ENCODE measurements at regions not wholly inside any gene's neighbourhood (a gene's known extent, or its start where the extent isn't known, plus 50 kb on each side); places are given as distances from the start of the nearest gene placed in this dataset.

- DNase-seq (ENCODE audit: low read depth): no peak
- TF ChIP-seq CTCF (conservative IDR thresholded peaks at IDR 0.05; ENCODE audit: low read length): no peak
- H3K4me3 ChIP-seq (ENCODE audit: low read length): no peak overlapping the region
Measured at GRCh38 chr10:91137822-91138221, 82.6 kb upstream of the PCGF5 start.

- DNase-seq (ENCODE audit: low read depth): no peak
- no peak for TF ChIP-seq CTCF (conservative IDR thresholded peaks at IDR 0.05; ENCODE audit: low read length)
- H3K4me3 ChIP-seq (ENCODE audit: low read length): no peak overlapping the region
Measured at GRCh38 chr10:91140995-91141549, 79.4 kb upstream of the PCGF5 start.

- no peak overlapping the region for H3K4me3 ChIP-seq (ENCODE audit: low read length)
- DNase-seq (ENCODE audit: low read depth): peak; percentile 12
- TF ChIP-seq CTCF (conservative IDR thresholded peaks at IDR 0.05; ENCODE audit: low read length): no peak
Measured at GRCh38 chr10:91144961-91145360, 75.5 kb upstream of the PCGF5 start.

GRCh38 chr10:91146146-91146545 lies 74.3 kb upstream of the PCGF5 start:
- peak; percentile 47 for DNase-seq (ENCODE audit: low read depth)
- no peak for TF ChIP-seq CTCF (conservative IDR thresholded peaks at IDR 0.05; ENCODE audit: low read length)
- no peak overlapping the region for H3K4me3 ChIP-seq (ENCODE audit: low read length)

GRCh38 chr10:91149550-91149949 lies 70.9 kb upstream of the PCGF5 start:
- H3K4me3 ChIP-seq (ENCODE audit: low read length): no peak overlapping the region
- no peak for DNase-seq (ENCODE audit: low read depth)
- TF ChIP-seq CTCF (conservative IDR thresholded peaks at IDR 0.05; ENCODE audit: low read length): no peak

- no peak for DNase-seq (ENCODE audit: low read depth)
- H3K4me3 ChIP-seq (ENCODE audit: low read length): no peak overlapping the region
- TF ChIP-seq CTCF (conservative IDR thresholded peaks at IDR 0.05; ENCODE audit: low read length): no peak
Measured at GRCh38 chr10:91150631-91151030, 69.8 kb upstream of the PCGF5 start.

- no peak for DNase-seq (ENCODE audit: low read depth)
- H3K4me3 ChIP-seq (ENCODE audit: low read length): no peak overlapping the region
- no peak for TF ChIP-seq CTCF (conservative IDR thresholded peaks at IDR 0.05; ENCODE audit: low read length)
Measured at GRCh38 chr10:91153508-91153907, 67.0 kb upstream of the PCGF5 start.
